ENCODE measurements at regions not wholly inside any gene's neighbourhood (a gene's known extent, or its start where the extent isn't known, plus 50 kb on each side); places are given as distances from the start of the nearest gene placed in this dataset.
"Not testable (repeated sequence)": the region's sequence is repeated elsewhere in the genome, so short reads cannot be mapped to it uniquely, and the experiment has no call there.

GRCh38 chr1:163477276-163477830 is 155.6 kb downstream of the NUF2 start:
- DNase-seq (ENCODE audit: insufficient read length) (no peak), FAIRE-seq (no peak)
- no peak for TF ChIP-seq POLR2A (IDR thresholded peaks at IDR 0.05; ENCODE audit: low read depth, low read length)
- TF ChIP-seq POLR2AphosphoS5 (IDR thresholded peaks at IDR 0.05; ENCODE audit: low read depth, low read length), result no peak
- TF ChIP-seq TAF1 (IDR thresholded peaks at IDR 0.05; ENCODE audit: borderline replicate concordance, low read depth, low read length), result no peak

DNA sequence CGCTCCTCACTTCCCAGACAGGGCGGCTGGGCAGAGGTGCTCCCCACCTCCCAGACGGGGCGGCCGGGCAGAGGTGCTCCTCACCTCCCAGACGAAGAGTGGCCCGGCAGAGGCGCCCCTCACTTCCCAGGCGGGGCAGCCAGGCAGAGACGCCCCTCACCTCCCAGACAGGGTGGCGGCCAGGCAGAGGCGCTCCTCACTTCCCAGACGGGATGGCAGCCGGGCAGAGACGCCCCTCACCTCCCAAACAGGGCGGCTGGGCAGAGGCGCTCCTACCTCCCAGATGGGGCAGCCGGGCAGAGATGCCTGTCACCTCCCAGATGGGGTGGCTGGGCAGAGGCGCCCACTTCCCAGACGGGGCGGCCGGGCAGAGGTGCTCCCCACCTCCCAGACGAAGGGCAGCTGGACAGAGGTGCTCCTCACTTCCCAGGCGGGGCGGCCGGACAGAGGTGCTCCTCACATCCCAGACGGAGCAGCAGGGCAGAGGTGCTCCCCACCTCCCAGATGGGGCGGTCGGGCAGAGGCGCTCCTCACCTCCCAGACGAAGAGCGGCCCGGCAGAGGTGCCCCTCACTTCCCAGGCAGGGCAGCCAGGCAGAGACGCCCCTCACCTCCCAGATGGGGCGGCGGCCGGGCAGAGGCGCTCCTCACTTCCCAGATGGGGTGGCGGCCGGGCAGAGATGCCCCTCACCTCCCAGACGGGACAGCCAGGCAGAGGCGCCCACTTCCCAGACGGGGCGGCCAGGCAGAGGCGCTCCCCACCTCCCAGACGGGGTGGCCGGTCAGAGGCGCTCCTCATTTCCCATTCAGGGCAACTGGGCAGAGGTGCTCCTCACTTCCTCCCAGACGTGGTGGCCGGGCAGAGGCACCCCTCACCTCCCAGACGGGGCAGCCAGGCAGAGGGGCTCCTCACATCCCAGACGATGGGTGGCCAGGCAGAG is 176.9 kb downstream of the NUF2 start:
- not testable (repeated sequence) for DNase-seq (ENCODE audit: insufficient read length); FAIRE-seq

GRCh38 chr1:163504331-163504978 is 182.7 kb downstream of the NUF2 start:
- TF ChIP-seq POLR2AphosphoS5 (IDR thresholded peaks at IDR 0.05; ENCODE audit: low read depth, low read length) (no peak), TAF1 (IDR thresholded peaks at IDR 0.05; ENCODE audit: borderline replicate concordance, low read depth, low read length) (no peak)
- DNase-seq (ENCODE audit: insufficient read length) (no peak), FAIRE-seq (no peak)

- DNase-seq (ENCODE audit: insufficient read length) (no peak), FAIRE-seq (no peak)
- TF ChIP-seq POLR2AphosphoS5 (IDR thresholded peaks at IDR 0.05; ENCODE audit: low read depth, low read length), result no peak
- TF ChIP-seq POLR2A (IDR thresholded peaks at IDR 0.05; ENCODE audit: low read depth, low read length), result no peak
- TF ChIP-seq TAF1 (IDR thresholded peaks at IDR 0.05; ENCODE audit: borderline replicate concordance, low read depth, low read length), result no peak
Observed at GRCh38 chr1:163509114-163509513, 187.4 kb downstream of the NUF2 start.

DNA sequence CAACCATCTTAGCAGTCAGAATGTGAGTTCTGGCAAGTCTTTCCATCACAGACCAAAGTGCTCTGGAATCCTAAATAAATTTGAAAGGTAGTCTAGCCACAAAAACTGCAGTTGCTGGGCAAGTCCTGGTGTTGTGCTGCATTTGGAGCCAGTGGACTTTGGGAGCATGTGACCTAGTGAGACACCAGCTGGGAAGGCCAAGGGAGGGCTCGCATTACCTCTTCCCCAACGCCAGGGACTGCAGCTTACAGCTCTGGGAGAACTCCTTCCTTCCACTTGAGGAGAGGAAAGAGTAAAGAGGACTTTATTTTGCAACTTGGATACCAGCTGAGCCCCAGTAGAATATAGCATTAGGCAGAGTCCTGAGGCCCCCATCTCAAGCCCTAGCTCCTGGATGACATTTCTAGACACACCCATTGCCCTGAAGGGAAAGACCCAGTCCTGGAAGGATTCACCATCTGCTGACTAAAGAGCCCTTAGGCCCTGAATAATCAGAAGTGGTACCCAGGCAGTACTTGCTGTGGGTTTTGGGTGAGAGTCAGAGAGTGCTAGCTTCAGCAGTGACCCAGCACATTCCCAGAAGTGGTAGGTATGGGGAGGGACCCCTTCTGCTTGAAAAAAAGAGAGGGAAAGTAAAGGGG is 190.7 kb downstream of the NUF2 start:
- no peak for FAIRE-seq
- no peak for DNase-seq (ENCODE audit: insufficient read length)
- no peak for TF ChIP-seq TAF1 (IDR thresholded peaks at IDR 0.05; ENCODE audit: borderline replicate concordance, low read depth, low read length)
- no peak for TF ChIP-seq POLR2AphosphoS5 (IDR thresholded peaks at IDR 0.05; ENCODE audit: low read depth, low read length)
- TF ChIP-seq POLR2A (IDR thresholded peaks at IDR 0.05; ENCODE audit: low read depth, low read length), result no peak

GRCh38 chr1:163523375-163524029 is 201.7 kb downstream of the NUF2 start:
- DNase-seq (ENCODE audit: insufficient read length) (no peak), FAIRE-seq (no peak)
- TF ChIP-seq POLR2AphosphoS5 (IDR thresholded peaks at IDR 0.05; ENCODE audit: low read depth, low read length), result no peak
- no peak for TF ChIP-seq TAF1 (IDR thresholded peaks at IDR 0.05; ENCODE audit: borderline replicate concordance, low read depth, low read length)
- no peak for TF ChIP-seq POLR2A (IDR thresholded peaks at IDR 0.05; ENCODE audit: low read depth, low read length)

DNA sequence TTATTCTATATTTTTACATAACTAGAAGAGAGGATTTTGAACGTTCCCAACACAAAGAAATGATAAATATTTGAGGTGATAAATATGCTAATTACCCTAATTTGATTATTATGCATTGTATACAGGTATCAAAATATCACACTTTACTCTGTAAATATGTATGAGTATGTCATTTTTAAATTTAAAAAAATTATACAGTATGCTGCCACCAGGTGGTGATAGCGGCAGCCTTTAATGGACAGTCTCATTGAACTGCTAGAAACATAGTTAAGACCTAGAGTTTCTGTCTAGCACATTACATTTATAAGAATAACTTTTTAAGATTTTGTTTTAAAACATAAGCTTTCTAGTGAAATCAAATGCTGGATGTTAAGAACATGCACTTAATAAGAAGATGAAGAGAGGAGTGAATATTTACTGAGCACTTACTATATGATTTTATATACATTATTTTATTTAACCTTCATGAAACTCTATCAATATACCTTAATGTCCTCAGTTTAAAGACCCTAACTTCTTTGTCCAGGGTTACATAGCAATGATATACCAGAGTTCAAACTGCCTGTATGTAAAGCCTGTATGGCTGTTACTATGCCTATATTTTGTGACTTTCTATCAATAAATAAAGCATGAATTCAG is 207.1 kb downstream of the NUF2 start:
- TF ChIP-seq POLR2AphosphoS5 (IDR thresholded peaks at IDR 0.05; ENCODE audit: low read depth, low read length) (no peak), POLR2A (IDR thresholded peaks at IDR 0.05; ENCODE audit: low read depth, low read length) (no peak), TAF1 (IDR thresholded peaks at IDR 0.05; ENCODE audit: borderline replicate concordance, low read depth, low read length) (no peak)
- FAIRE-seq (no peak), DNase-seq (ENCODE audit: insufficient read length) (no peak)

GRCh38 chr1:163531345-163531744 is 209.6 kb downstream of the NUF2 start:
- FAIRE-seq, result no peak
- TF ChIP-seq POLR2AphosphoS5 (IDR thresholded peaks at IDR 0.05; ENCODE audit: low read depth, low read length) (no peak), TAF1 (IDR thresholded peaks at IDR 0.05; ENCODE audit: borderline replicate concordance, low read depth, low read length) (no peak), POLR2A (IDR thresholded peaks at IDR 0.05; ENCODE audit: low read depth, low read length) (no peak)
- no peak for DNase-seq (ENCODE audit: insufficient read length)

DNA sequence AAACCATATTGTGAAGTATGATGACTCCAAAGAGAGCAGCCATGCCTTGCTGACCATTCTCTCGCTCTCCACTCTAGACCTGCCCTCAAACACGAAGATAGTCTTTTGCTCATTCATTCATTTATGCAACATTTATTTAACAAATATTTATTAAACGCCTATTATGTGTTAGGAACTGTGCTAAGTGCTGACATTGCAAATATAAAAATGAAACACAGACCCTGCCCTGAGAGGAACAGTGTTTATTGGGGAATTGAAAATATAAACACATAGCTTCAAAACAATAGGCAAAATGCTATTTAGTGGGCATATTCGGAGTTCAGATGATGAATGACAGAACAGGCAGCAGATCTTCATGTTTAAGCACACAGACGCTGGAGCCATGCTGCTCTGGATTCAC is 213.6 kb downstream of the NUF2 start:
- DNase-seq (ENCODE audit: insufficient read length), result no peak
- no peak for TF ChIP-seq POLR2A (IDR thresholded peaks at IDR 0.05; ENCODE audit: low read depth, low read length)
- TF ChIP-seq POLR2AphosphoS5 (IDR thresholded peaks at IDR 0.05; ENCODE audit: low read depth, low read length), result no peak
- TF ChIP-seq TAF1 (IDR thresholded peaks at IDR 0.05; ENCODE audit: borderline replicate concordance, low read depth, low read length), result no peak
- no peak for FAIRE-seq

GRCh38 chr1:163535807-163536206 is 214.1 kb downstream of the NUF2 start:
- FAIRE-seq (no peak), DNase-seq (ENCODE audit: insufficient read length) (no peak)

GRCh38 chr1:163537809-163538208 is 216.1 kb downstream of the NUF2 start:
- TF ChIP-seq POLR2AphosphoS5 (IDR thresholded peaks at IDR 0.05; ENCODE audit: low read depth, low read length), result no peak
- TF ChIP-seq TAF1 (IDR thresholded peaks at IDR 0.05; ENCODE audit: borderline replicate concordance, low read depth, low read length), result no peak
- no peak for TF ChIP-seq POLR2A (IDR thresholded peaks at IDR 0.05; ENCODE audit: low read depth, low read length)
- no peak for FAIRE-seq
- no peak for DNase-seq (ENCODE audit: insufficient read length)

More at GRCh38 chr1:163535807-163536206, 214.1 kb downstream of the NUF2 start:
- TF ChIP-seq TAF1 (IDR thresholded peaks at IDR 0.05; ENCODE audit: borderline replicate concordance, low read depth, low read length) (no peak), POLR2AphosphoS5 (IDR thresholded peaks at IDR 0.05; ENCODE audit: low read depth, low read length) (no peak), POLR2A (IDR thresholded peaks at IDR 0.05; ENCODE audit: low read depth, low read length) (no peak)

Measured in GM12892 (cell line).